Hepatic stellate cell (primary cell): ENCODE measurements at regions not wholly inside any gene's neighbourhood (a gene's known extent, or its start where the extent isn't known, plus 50 kb on each side); places are given as distances from the start of the nearest gene placed in this dataset.

Experiments
- DNase-seq: peaks from one replicate; pipeline ENCODE4 v3.0.0; 2011; ENCODE audit warnings: low spot score

- DNase-seq, result no peak
Observed at GRCh38 chr2:234247453-234248180, 197.1 kb downstream of the SPP2 start.

GRCh38 chr2:234245945-234246344 lies 195.4 kb downstream of the SPP2 start:
- DNase-seq, result peak; percentile 77

- DNase-seq, result no peak
Observed at GRCh38 chr2:234243871-234244565, 193.5 kb downstream of the SPP2 start.

GRCh38 chr2:234242459-234242836 lies 191.9 kb downstream of the SPP2 start:
- no peak for DNase-seq

GRCh38 chr2:234241656-234242458 lies 191.4 kb downstream of the SPP2 start:
- DNase-seq, result no peak

GRCh38 chr2:234240917-234241316 lies 190.4 kb downstream of the SPP2 start:
- DNase-seq, result no peak

GRCh38 chr2:234235191-234235590 lies 184.7 kb downstream of the SPP2 start:
- DNase-seq, result no peak

GRCh38 chr2:234231460-234231859 lies 181.0 kb downstream of the SPP2 start:
- DNase-seq, result no peak

GRCh38 chr2:234219046-234219310 lies 168.5 kb downstream of the SPP2 start:
- no peak for DNase-seq

- DNase-seq, result no peak
Observed at GRCh38 chr2:234218266-234219045, 168.0 kb downstream of the SPP2 start.

GRCh38 chr2:234212534-234212933 lies 162.0 kb downstream of the SPP2 start:
- DNase-seq, result no peak

GRCh38 chr2:234211797-234212196 lies 161.3 kb downstream of the SPP2 start:
- no peak for DNase-seq

- DNase-seq, result no peak
Observed at GRCh38 chr2:234206738-234207137, 156.2 kb downstream of the SPP2 start.

- DNase-seq, result no peak
Observed at GRCh38 chr2:234204480-234204879, 154.0 kb downstream of the SPP2 start.

GRCh38 chr2:234203135-234203984 lies 152.9 kb downstream of the SPP2 start:
- peak; percentile 79 for DNase-seq

GRCh38 chr2:234202601-234203000 lies 152.1 kb downstream of the SPP2 start:
- no peak for DNase-seq

- DNase-seq, result no peak
Observed at GRCh38 chr2:234199996-234200395, 149.5 kb downstream of the SPP2 start.

GRCh38 chr2:234198976-234199375 lies 148.5 kb downstream of the SPP2 start:
- DNase-seq, result no peak

- DNase-seq, result no peak
Observed at GRCh38 chr2:234195516-234195915, 145.0 kb downstream of the SPP2 start.

GRCh38 chr2:234193977-234194563 lies 143.6 kb downstream of the SPP2 start:
- no peak for DNase-seq

- DNase-seq, result peak; percentile 19
Observed at GRCh38 chr2:234191819-234192407, 141.4 kb downstream of the SPP2 start.
